IMR-90 (cell line): ENCODE measurements at regions not wholly inside any gene's neighbourhood (a gene's known extent, or its start where the extent isn't known, plus 50 kb on each side); places are given as distances from the start of the nearest gene placed in this dataset.
A peak's percentile ranks its signal among the peaks of the same experiment; 100 is the strongest.

Source experiments
- ATAC-seq: fragments of 200-7000 bp; cut with Tn5 transposase; 2 replicates; pipeline ENCODE4 v1.9.1; 2020; ENCODE audit warnings: low read depth, mild to moderate bottlenecking, moderate library complexity
- BruUV-seq: library from RNA; stranded (reverse); fragments of 400-500 nt; replicated peaks from 2 replicates; lab custom pipeline; 2021; lab: Mats Ljungman, UMichigan
- CTCF ChIA-PET: fragments of 300-600 bp; formaldehyde crosslinking; extraction: SDS; loops from one replicate; lab custom pipeline; 2021; ENCODE audit warnings: antibody characterized with exemption; lab: Yijun Ruan, JAX
- POLR2A ChIA-PET: fragments of 300-600 bp; sonication (Branson Sonifier 250); formaldehyde crosslinking; loops from one replicate; lab custom pipeline; 2022; ENCODE audit warnings: antibody characterized with exemption; ENCODE audit not compliant: unreplicated experiment; lab: Charles Lee
- DNase-seq: peaks from one replicate; pipeline ENCODE4 v3.0.0; 2013
- H2AFZ ChIP-seq: replicated peaks from 2 replicates; pipeline ENCODE3; 2013; ENCODE audit warnings: low read length, mild to moderate bottlenecking; ENCODE audit not compliant: poor library complexity
- H2AK5ac ChIP-seq: 2 replicates; pipeline ENCODE4 v1.6.1; 2013; ENCODE audit warnings: low read depth, low read length, inconsistent platforms
- H2AK9ac ChIP-seq: replicated peaks from 2 replicates; pipeline ENCODE3; 2013; ENCODE audit warnings: mild to moderate bottlenecking, low read depth, low read length, moderate library complexity; ENCODE audit not compliant: poor library complexity
- H2BK120ac ChIP-seq: 2 replicates; pipeline ENCODE4 v1.6.1; 2013; ENCODE audit warnings: low read depth, low read length, inconsistent platforms
- H2BK15ac ChIP-seq: 3 replicates; pipeline ENCODE4 v1.6.1; 2013; ENCODE audit warnings: low read depth, low read length, inconsistent platforms
- H2BK20ac ChIP-seq: 2 replicates; pipeline ENCODE4 v1.6.1; 2013; ENCODE audit warnings: low read depth, mild to moderate bottlenecking, inconsistent platforms, low read length, moderate library complexity
- H2BK5ac ChIP-seq: 2 replicates; pipeline ENCODE4 v1.6.1; 2013; ENCODE audit warnings: mild to moderate bottlenecking, low read depth, low read length, inconsistent platforms; ENCODE audit not compliant: poor library complexity, severe bottlenecking
- H3K14ac ChIP-seq: replicated peaks from 2 replicates; pipeline ENCODE4 v1.6.1; 2013; ENCODE audit warnings: low read depth, low read length, inconsistent platforms
- H3K18ac ChIP-seq: 2 replicates; pipeline ENCODE4 v1.6.1; 2013; ENCODE audit warnings: low read depth, low read length, control low read depth
- H3K23ac ChIP-seq: 2 replicates; pipeline ENCODE4 v1.6.1; 2013; ENCODE audit warnings: low read depth, low read length, inconsistent platforms
- H3K27ac ChIP-seq: 2 replicates; pipeline ENCODE4 v1.5.1; 2013; ENCODE audit warnings: mild to moderate bottlenecking, control low read depth, low read length; ENCODE audit not compliant: insufficient read depth
- H3K27me3 ChIP-seq: 2 replicates; pipeline ENCODE4 v1.6.1; 2013; ENCODE audit warnings: low read length; ENCODE audit not compliant: control insufficient read depth, insufficient read depth
- H3K36me3 ChIP-seq: 2 replicates; pipeline ENCODE4 v1.6.1; 2013; ENCODE audit warnings: low read length, mixed read lengths; ENCODE audit not compliant: control insufficient read depth, insufficient read depth
- H3K4ac ChIP-seq: 2 replicates; pipeline ENCODE4 v1.6.1; 2013; ENCODE audit warnings: low read depth, low read length, inconsistent platforms
- H3K4me1 ChIP-seq: 2 replicates; pipeline ENCODE4 v1.6.1; 2013; ENCODE audit warnings: low read length, mixed read lengths; ENCODE audit not compliant: control insufficient read depth, insufficient read depth
- H3K4me2 ChIP-seq: 2 replicates; pipeline ENCODE4 v1.6.1; 2013; ENCODE audit warnings: low read depth, mild to moderate bottlenecking, control low read depth, low read length, moderate library complexity
- H3K4me3 ChIP-seq: 2 replicates; pipeline ENCODE4 v1.5.1; 2013; ENCODE audit warnings: low read depth, mild to moderate bottlenecking, control low read depth, low read length, moderate library complexity; ENCODE audit not compliant: insufficient read depth
- H3K56ac ChIP-seq: 2 replicates; pipeline ENCODE4 v1.6.1; 2013; ENCODE audit warnings: low read length, inconsistent platforms; ENCODE audit not compliant: insufficient read depth; ENCODE audit errors: extremely low read depth
- H3K79me1 ChIP-seq, 2 experiments: 2 replicates each; pipeline ENCODE4 v1.6.1; 2013; ENCODE audit warnings: low read length in 2 of 2, inconsistent platforms in 1 of 2, low read depth in 1 of 2
- H3K9ac ChIP-seq: 2 replicates; pipeline ENCODE4 v1.6.1; 2013; ENCODE audit warnings: low read depth, low read length, control low read depth
- H3K9me1 ChIP-seq: 2 replicates; pipeline ENCODE4 v1.6.1; 2013; ENCODE audit warnings: low read length, inconsistent platforms; ENCODE audit not compliant: insufficient read depth
- H3K9me3 ChIP-seq: 2 replicates; pipeline ENCODE4 v1.6.1; 2013; ENCODE audit warnings: low read length; ENCODE audit not compliant: control insufficient read depth, insufficient read depth
- H4K20me1 ChIP-seq: 2 replicates; pipeline ENCODE4 v1.6.1; 2013; ENCODE audit warnings: low read length, inconsistent platforms; ENCODE audit not compliant: insufficient read depth
- H4K5ac ChIP-seq: 2 replicates; pipeline ENCODE4 v1.6.1; 2013; ENCODE audit warnings: mild to moderate bottlenecking, low read depth, low read length, control low read depth
- H4K8ac ChIP-seq, 2 experiments: 2 replicates each; pipeline ENCODE4 v1.6.1; 2013; ENCODE audit warnings: low read depth in 2 of 2, low read length in 2 of 2, control low read depth in 1 of 2, inconsistent platforms in 1 of 2
- H4K91ac ChIP-seq: 2 replicates; pipeline ENCODE4 v1.6.1; 2013; ENCODE audit warnings: low read depth, low read length, inconsistent platforms; ENCODE audit not compliant: insufficient read depth
- BHLHE40 ChIP-seq: fragments of 150-350 bp; IDR thresholded peaks from 2 replicates; pipeline ENCODE4 v1.6.1; 2016; ENCODE audit warnings: mild to moderate bottlenecking, low read depth, low read length
- CEBPB ChIP-seq: IDR thresholded peaks from 2 replicates; pipeline ENCODE4 v1.6.1; 2012; ENCODE audit warnings: low read depth, low read length, improper control_type of control experiment
- FOS ChIP-seq: fragments of 150-350 bp; IDR thresholded peaks from 2 replicates; pipeline ENCODE4 v1.6.1; 2016; ENCODE audit warnings: low read depth, low read length
- MAZ ChIP-seq: IDR thresholded peaks from 2 replicates; pipeline ENCODE4 v1.6.1; 2012; ENCODE audit warnings: low read depth, mild to moderate bottlenecking, low read length, improper control_type of control experiment, moderate library complexity, borderline replicate concordance
- MXI1 ChIP-seq: IDR thresholded peaks from 2 replicates; pipeline ENCODE4 v1.6.1; 2012; ENCODE audit warnings: low read depth, mild to moderate bottlenecking, low read length, moderate library complexity, borderline replicate concordance
- NFE2L2 ChIP-seq: fragments of 150-350 bp; IDR thresholded peaks from 2 replicates; pipeline ENCODE4 v1.6.1; 2016; ENCODE audit warnings: low read depth, mild to moderate bottlenecking, low read length
- RCOR1 ChIP-seq: IDR thresholded peaks from 2 replicates; pipeline ENCODE4 v1.6.1; 2012; ENCODE audit warnings: mild to moderate bottlenecking, low read length, improper control_type of control experiment; ENCODE audit not compliant: insufficient replicate concordance
- SMC3 ChIP-seq: fragments of 150-350 bp; IDR thresholded peaks from 2 replicates; pipeline ENCODE4 v1.6.1; 2016; ENCODE audit warnings: low read depth, mild to moderate bottlenecking, antibody characterized with exemption, low read length, moderate library complexity
- USF2 ChIP-seq: fragments of 150-350 bp; IDR thresholded peaks from 2 replicates; pipeline ENCODE4 v1.6.1; 2017; ENCODE audit warnings: mild to moderate bottlenecking, antibody characterized with exemption, low read length, low read depth
- WGBS, 2 experiments: methylation state at CpG; one replicate each; pipeline versions ENCODE4 v1.1.5 to v1.1.7; 2013; ENCODE audit warnings: missing lambda C conversion rate in 2 of 2; ENCODE audit not compliant: insufficient read length in 1 of 2; ENCODE audit errors: extremely low coverage in 2 of 2; 5-methylcytosine and 5-hydroxymethylcytosine counted together
- dilution Hi-C: fragments of 300-500 bp; cut with HindIII; formaldehyde crosslinking; loops from one replicate; pipeline ENCODE4 v1.14.3; 2018; ENCODE audit warnings: low sequenced_read_pairs; ENCODE audit not compliant: unreplicated experiment
- in situ Hi-C: fragments of 300-500 bp; cut with MboI; formaldehyde crosslinking; loops from 3 replicates; pipeline ENCODE4 v1.14.3; 2019; ENCODE audit warnings: low sequenced_read_pairs, inconsistent platforms, mixed read lengths
- intact Hi-C: fragments of 100-400 bp; cut with micrococcal nuclease; formaldehyde crosslinking; loops from 2 replicates; pipeline ENCODE4 v1.10.0; 2022

- Histone ChIP-seq H4K91ac (peak overlapping the region; percentile 28), H3K14ac (peak overlapping the region; percentile 10), H3K27ac (peak overlapping the region; percentile 77), H3K56ac (no peak overlapping the region; the same call in 1 of the 2 replicates), H4K5ac (peak overlapping the region; percentile 37; the same call in 1 of the 2 replicates), H3K9me1 (peaks cover 10% of the 10 kb centered on the region; the same call in 1 of the 2 replicates), H2AK5ac (peak overlapping the region; percentile 24; the same call in 1 of the 2 replicates), H3K4me3 (peak overlapping the region; percentile 77), H3K4ac (peak overlapping the region; percentile 71), H3K18ac (peak overlapping the region; percentile 83), H3K9ac (peak overlapping the region; percentile 78), H2BK5ac (peak overlapping the region; percentile 45), H3K23ac (peak overlapping the region; percentile 85; the same call in 1 of the 2 replicates), H2BK15ac (peak overlapping the region; percentile 29; the same call in 1 of the 3 replicates), H3K79me1 (peaks cover 8 to 18% of the 10 kb centered on the region in 2 experiments; a peak in 3 of 4 replicates), H3K36me3 (peaks cover 4% of the 10 kb centered on the region; the same call in 1 of the 2 replicates), H2BK20ac (peak overlapping the region; percentile 34; the same call in 1 of the 2 replicates), H2AFZ (peak overlapping the region; percentile 87), H3K27me3 (no peaks in the 10 kb centered on the region), H4K8ac (peak overlapping the region in 1 of 2 experiments; percentile 43; a peak in 1 of 4 replicates), H2BK120ac (peak overlapping the region; percentile 80), H3K4me2 (peak overlapping the region; percentile 92), H3K4me1 (peaks cover 17% of the 10 kb centered on the region), H3K9me3 (no peaks in the 10 kb centered on the region), H2AK9ac (peak overlapping the region; percentile 62), H4K20me1 (peaks cover 3% of the 10 kb centered on the region; the same call in 1 of the 2 replicates)
- ATAC-seq = peak; percentile 36
- ChIA-PET CTCF (interaction anchor here (0.5 to 1.5 kb wide), 3 partner anchors 17 to 39 kb away, joined by 3 to 5 read pairs (median 3); no protein-coding TSS in a partner anchor), POLR2A (no interaction called here)
- BruUV-seq = no TSS peak
- no peak for DNase-seq
- dilution Hi-C loops (no loop called here), intact Hi-C loops (no loop called here), in situ Hi-C loops (no loop called here)
- TF ChIP-seq NFE2L2 (no peak), MAZ (no peak), CEBPB (no peak), MXI1 (no peak), FOS (no peak), USF2 (no peak), RCOR1 (no peak), BHLHE40 (no peak), SMC3 (no peak)
- 1% methylated on average over 14 of the region's 29 CpGs; no CpG with 5 or more reads in 1 of the 2 experiments for whole genome bisulfite sequencing, 2 experiments
Measured at GRCh38 chr3:64444490-64445108, 219.3 kb upstream of the PRICKLE2 start.
